ENCODE measurements at regions not wholly inside any gene's neighbourhood (a gene's known extent, or its start where the extent isn't known, plus 50 kb on each side); places are given as distances from the start of the nearest gene placed in this dataset.

GRCh38 chr13:97851269-97851668, 102.2 kb upstream of the IPO5 start:
- H3K4me2 ChIP-seq (ENCODE audit: insufficient read depth in 1 of 2, low read depth in 2 of 2, low read length in 2 of 2), result no peak overlapping the region
- H2BK5ac ChIP-seq (ENCODE audit: low read depth, low read length), result no peak overlapping the region
- no peaks in the 10 kb centered on the region for H3K9me3 ChIP-seq (ENCODE audit: insufficient read depth in 2 of 2, low read depth in 1 of 2, low read length in 1 of 2)
- no peak overlapping the region for H3K14ac ChIP-seq (ENCODE audit: insufficient read length)
- no peaks in the 10 kb centered on the region for H3K79me2 ChIP-seq (ENCODE audit: control insufficient read depth in 1 of 2, insufficient read depth in 2 of 2, low read length in 2 of 2)
- DNase-seq (ENCODE audit: low read depth in 1 of 2, low spot score in 2 of 2), result no peak
- no peak overlapping the region for H3K9ac ChIP-seq (replicated peaks in 1 of 4; ENCODE audit: extremely low read depth in 1 of 4, low read depth in 3 of 4, low read length in 3 of 4)
- H3K4me1 ChIP-seq (replicated peaks in 1 of 4; ENCODE audit: control insufficient read depth in 3 of 4, insufficient read depth in 4 of 4, low read length in 3 of 4), result peaks cover 0 to 2% (median 0%) of the 10 kb centered on the region in 4 experiments; a peak in 2 of 7 replicates
- no peak overlapping the region; the same call in 1 of the 2 replicates for H2AFZ ChIP-seq (ENCODE audit: low read length)
- FAIRE-seq, result no peak
- H4K20me1 ChIP-seq (replicated peaks in 1 of 2; ENCODE audit: control insufficient read depth in 1 of 2, insufficient read depth in 2 of 2, low read length in 2 of 2), result peaks cover 0 to 3% of the 10 kb centered on the region in 2 experiments
- no peak overlapping the region for H3K18ac ChIP-seq (ENCODE audit: extremely low read depth, low read length)
- no peaks in the 10 kb centered on the region for H3K27me3 ChIP-seq (replicated peaks in 1 of 4; ENCODE audit: control insufficient read depth in 3 of 4, extremely low read depth in 1 of 4, insufficient read depth in 3 of 4, low read length in 3 of 4)
- peaks cover 6% of the 10 kb centered on the region; the same call in 1 of the 2 replicates for H3K23me2 ChIP-seq (ENCODE audit: low read depth, low read length)
- H3K36me3 ChIP-seq (ENCODE audit: control insufficient read depth in 2 of 4, insufficient read depth in 4 of 4, low read length in 3 of 4), result no peaks in the 10 kb centered on the region
- H2BK15ac ChIP-seq (ENCODE audit: low read length), result no peak overlapping the region
- no peak overlapping the region for H4K91ac ChIP-seq (replicated peaks; ENCODE audit: insufficient read length, low read length)
- H3K4ac ChIP-seq (replicated peaks; ENCODE audit: insufficient read length, low read depth, low read length), result no peak overlapping the region
- no peak overlapping the region for H4K5ac ChIP-seq (ENCODE audit: insufficient read length, low read depth, low read length)
- H4K8ac ChIP-seq (ENCODE audit: extremely low read depth, insufficient read depth, low read length), result no peak overlapping the region
- H2BK120ac ChIP-seq (replicated peaks; ENCODE audit: low read depth, low read length), result no peak overlapping the region
- no peak for TF ChIP-seq E2F6 (IDR thresholded peaks at IDR 0.05)
- TF ChIP-seq SIN3A (conservative IDR thresholded peaks at IDR 0.05 in 1 of 2, IDR thresholded peaks at IDR 0.05 in 1 of 2; ENCODE audit: low read depth in 1 of 2, low read length in 2 of 2), result no peak
- TF ChIP-seq JUND (IDR thresholded peaks at IDR 0.05; ENCODE audit: low read length), result no peak
- H2BK20ac ChIP-seq (ENCODE audit: low read length), result no peak overlapping the region
- ChIA-PET POLR2A (ENCODE audit: partially characterized antibody) (no interaction called here), CTCF (ENCODE audit: partially characterized antibody) (interaction anchor here (0.6 to 3.2 kb wide), 3 partner anchors 61 to 997 kb away, joined by 3 to 18 read pairs (median 3); no protein-coding TSS in a partner anchor)
- H2BK12ac ChIP-seq (ENCODE audit: low read depth, low read length), result no peak overlapping the region
- H3K79me1 ChIP-seq (ENCODE audit: low read depth, low read length), result no peaks in the 10 kb centered on the region
- H3K56ac ChIP-seq (replicated peaks; ENCODE audit: insufficient read length, low read depth, low read length), result no peak overlapping the region
- 58% methylated on average over 4 of the region's 4 CpGs; no CpG with 5 or more reads in 1 of the 2 experiments for WGBS, 2 experiments (ENCODE audit: extremely low coverage in 1 of 2, insufficient coverage in 1 of 2, insufficient read length in 1 of 2, insufficient replicate concordance in 2 of 2, low coverage in 1 of 2, low lambda C conversion rate in 2 of 2, missing lambda C conversion rate in 1 of 2)
- no peak overlapping the region for H2AK5ac ChIP-seq (ENCODE audit: low read depth, low read length)
- H3K27ac ChIP-seq (ENCODE audit: low read depth, low read length), result no peak overlapping the region
- no peak overlapping the region for H3K23ac ChIP-seq (ENCODE audit: insufficient read length)
- no peak overlapping the region for H3K4me3 ChIP-seq (ENCODE audit: extremely low read depth in 1 of 4, insufficient read depth in 2 of 4, low read depth in 3 of 4, low read length in 4 of 4)
